HG03108 (cell line): ENCODE measurements at regions not wholly inside any gene's neighbourhood (a gene's known extent, or its start where the extent isn't known, plus 50 kb on each side); places are given as distances from the start of the nearest gene placed in this dataset.

Source experiments
- ATAC-seq: cut with Tn5 transposase; IDR thresholded peaks from one replicate; pipeline ENCODE4 v1.9.1; 2021; ENCODE audit warnings: moderate library complexity; ENCODE audit not compliant: unreplicated experiment

DNA sequence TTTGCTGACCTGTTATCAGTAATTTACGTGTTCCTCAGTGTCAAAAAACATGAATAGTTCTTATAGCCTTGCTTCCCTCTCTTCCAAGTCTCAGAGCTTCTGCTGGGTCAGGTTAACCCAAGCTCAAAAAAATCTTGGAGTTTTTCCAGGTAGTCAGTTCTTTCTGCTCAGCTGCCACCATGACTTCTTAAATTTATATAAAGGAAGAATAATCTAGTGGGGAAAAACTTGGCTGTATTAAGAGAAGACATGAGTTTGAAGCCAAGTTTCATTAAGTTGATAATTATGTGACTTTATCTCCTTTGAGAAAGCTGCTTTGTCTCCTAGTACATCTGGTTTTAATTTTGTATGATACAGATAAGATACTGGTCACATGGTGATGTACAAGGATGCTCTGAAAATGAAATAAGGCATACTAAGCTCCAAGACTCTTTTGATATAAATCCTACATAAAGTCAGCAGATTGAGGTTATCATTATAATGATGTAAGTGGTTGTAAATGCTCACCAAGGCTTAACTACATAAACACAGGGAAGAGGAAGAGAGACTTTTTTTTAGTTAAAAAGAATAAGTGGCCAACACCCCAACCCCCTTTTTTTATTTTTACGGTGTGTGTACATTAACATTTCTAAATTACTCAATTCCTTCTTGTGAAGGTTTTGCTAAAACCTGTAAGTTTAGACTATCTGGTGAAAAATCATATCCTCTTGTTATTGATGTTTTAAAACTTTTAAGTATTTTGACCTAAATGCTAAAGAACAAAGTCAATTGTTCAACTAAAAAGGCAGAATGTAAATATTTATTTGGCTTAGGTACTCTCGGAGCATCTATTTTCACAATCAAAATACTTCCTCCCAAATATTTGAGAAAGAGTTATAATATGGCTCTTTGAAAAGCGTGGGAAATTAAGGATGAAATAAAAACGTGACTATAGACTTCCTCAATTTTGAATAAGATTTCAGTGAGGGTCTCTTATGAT lies 84.1 kb upstream of the SLC38A2 start:
- ATAC-seq, result no peak

DNA sequence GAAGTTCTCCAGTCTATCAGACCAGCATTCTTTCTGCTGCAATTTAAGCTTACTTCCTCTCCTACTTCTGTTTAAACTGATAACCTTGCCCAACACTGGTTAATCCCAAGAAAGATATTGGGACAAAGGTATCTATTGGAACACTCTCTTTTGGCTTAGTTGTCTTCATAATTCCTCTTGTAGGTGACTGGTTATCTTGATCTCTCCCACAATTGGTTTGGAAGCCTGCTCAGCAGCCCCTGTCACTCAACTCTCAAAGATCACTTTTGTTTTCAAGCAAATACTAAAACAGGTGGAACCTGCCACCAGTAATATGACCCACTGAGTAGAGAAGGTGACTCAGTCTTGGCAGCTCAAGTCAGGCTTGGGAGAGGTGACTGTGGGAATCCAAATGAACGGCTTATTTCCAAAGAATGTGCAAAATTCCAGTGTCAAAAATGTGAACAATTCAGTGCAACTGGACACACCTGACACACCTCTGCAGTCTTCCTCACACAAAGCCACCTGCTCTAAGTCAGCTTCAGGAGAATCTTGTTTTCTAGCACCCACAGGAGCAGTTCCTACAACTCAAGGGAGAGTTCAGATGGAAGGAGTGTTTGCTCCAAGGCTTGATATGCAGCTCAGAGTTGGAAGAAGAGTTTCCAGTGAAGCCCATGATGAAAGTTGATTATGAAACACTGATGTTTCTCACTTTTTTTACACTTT lies 83.2 kb upstream of the SLC38A2 start:
- no peak for ATAC-seq

DNA sequence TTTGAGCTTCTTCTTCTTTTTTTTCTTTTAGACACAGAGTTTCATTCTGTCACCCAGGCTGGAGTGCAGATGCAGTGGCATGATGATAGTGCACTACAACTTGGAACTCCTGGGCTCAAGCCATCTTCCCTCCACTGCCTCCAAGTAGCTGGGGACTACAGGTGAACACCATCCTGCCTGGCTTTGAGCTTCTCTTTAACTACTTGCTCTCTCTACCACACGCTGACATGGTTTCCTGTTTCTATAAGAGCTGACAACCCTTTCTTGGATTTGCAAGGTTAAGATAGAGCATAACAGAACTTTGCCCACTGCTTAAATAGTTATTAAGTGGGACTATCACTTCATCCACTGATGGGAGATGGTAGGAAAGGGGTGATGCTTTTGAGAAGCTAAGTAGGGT lies 82.4 kb upstream of the SLC38A2 start:
- ATAC-seq, result no peak

DNA sequence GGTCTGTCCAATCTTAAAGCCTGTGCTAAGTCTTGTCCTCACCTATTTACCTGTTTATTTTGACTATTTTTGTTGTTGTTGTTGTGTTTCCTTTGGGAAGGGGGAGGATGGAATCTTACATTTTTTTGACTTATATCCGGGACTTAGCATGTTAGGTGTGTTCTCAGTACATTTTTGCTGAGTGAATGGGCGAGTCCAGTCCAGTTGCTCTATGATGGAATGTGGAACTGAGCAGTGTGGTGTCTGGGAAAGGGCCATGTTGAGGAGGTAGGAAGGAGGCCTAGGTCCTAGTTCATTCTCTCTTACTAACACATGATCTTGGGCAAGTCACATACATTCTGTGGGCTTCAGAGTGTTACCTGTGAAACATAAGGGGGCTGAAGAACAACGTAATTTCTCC lies 80.9 kb upstream of the SLC38A2 start:
- no peak for ATAC-seq

DNA sequence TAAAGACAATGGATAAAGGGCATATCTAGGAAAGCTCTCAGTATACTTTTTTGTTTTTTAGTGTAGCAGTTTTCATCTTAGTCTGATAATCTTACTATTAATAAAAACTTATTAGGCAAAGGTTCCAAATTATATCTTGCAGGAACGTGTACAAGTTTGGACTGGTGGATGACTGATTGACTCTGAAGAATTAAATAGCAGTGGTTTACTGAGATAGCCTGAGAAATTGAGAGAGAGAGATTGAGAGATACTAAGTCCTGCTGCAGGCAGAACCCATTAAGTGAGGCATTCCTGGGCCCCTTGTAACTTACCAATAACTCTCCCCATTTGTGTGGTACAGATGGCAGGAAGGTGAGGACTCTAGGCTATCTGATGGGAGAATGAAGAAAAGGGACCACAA lies 80.2 kb upstream of the SLC38A2 start:
- ATAC-seq, result no peak

DNA sequence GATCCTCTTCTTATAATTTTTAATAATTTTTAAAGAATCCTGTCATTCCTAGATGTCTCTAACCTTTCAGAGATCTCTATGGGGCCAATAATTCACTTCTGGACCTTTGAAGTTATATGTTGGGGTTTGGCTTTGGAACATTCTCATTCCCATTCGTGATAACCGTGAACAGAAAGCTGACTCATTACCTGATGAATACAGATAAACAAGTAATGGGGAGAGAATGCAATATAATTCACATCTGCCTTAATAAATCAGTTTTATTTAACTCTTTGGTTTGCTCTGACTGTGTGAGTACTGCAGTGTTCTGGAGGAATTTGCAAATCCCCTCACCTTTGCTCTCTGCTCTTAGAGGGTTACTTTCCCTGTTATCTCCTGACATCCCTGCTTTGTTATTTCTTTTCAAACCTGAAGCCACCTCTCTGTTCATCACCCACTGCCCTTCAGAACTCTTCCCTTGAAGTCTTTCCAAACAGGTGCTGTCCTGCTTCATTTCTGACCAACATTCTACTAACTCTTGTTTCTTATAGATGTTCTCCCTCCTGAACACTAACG lies 79.6 kb upstream of the SLC38A2 start:
- ATAC-seq, result no peak

DNA sequence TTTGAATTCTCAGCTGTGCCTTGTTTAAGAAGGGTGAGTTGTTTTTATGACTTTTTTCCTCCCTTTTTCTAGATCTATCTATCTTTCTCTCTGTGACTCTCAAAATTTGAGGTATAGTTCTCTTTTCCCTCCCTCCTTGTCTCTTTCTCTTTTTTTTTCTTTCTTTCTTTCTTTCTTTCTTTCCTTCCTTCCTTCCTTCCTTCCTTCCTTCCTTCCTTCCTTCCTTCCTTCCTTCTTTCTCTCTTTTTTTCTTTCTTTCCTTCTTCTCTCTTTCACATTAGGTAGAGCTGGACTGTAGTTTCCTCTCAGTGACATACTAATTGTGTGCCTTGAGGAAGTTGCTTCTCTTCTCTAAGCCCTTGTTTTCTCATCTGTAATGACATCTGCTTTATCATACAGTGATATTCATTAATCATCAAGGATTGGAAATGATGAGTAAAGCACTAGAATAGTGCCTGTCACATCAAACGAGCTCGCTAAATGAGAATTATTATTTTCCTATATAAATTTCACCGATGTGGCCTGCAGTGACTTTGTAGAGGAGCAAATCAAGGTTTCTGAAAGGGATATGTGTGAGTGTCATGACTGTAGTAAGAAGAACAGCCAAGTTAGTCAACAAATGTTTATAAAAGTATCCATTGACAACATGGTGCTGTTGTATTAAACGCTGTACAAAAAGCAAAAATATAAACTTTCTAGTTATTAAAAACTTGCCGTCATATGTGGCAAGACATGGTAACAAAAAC lies 78.9 kb upstream of the SLC38A2 start:
- no peak for ATAC-seq

DNA sequence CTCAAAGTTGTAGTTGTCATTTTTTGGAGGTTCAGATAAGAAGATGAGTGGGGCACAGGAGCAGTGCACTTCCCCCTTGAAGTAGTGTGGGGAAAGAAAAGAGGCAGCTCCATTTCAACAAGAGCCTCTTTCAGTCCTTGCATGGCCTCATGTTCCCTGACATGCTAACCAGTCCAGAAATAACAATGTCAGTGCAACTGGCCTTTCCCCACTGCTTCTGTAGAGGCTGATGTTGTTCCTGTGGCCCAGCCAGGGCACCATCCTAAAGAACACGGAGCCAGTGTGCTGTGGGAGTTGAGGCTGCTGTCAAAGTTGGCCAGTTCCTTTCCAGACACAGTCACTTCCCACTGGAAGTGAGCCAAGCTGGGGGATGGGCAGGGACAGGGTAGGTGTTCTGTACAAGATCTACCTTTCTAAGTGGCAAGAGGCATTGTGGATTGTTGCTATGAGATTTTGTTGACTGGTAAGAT lies 77.7 kb upstream of the SLC38A2 start:
- ATAC-seq, result no peak

DNA sequence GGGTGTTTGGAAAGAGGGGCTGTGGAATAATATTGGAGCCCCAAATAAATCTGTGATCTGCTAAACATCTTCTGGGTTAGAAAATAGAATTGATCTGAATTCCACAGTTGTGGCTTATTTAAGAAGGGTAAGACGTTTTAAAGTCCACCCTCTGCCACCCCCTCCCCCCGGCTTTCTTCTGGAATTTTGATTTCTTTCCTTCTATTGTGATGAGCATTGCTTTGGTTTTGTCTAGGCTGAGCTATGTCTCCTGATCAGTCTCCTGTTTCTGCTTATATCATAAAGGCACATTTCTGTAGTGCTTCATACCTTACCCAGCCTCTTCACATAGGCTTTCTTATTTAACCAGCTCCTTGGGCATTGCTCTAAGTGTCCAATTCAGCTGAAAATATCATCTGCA lies 77.3 kb upstream of the SLC38A2 start:
- ATAC-seq, result no peak

DNA sequence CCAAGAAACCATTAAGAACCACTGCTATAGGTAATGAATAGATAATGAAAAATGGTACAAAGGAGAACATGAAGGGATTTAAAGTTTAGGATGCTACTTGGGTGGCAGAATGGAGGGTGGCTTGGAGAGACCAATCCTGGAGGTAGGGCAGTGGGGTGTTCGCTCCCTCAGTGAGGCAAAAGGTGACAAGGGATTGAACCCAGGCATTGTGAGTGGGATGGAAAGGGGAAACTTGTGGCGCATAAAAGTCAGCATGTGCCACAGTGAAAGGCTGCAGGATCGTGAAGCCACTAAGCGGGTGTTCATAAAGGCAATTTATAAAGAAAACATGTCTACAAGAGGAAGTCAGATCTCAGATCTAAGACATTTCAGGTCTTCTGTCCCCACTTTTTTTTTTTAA lies 76.7 kb upstream of the SLC38A2 start:
- ATAC-seq, result no peak

DNA sequence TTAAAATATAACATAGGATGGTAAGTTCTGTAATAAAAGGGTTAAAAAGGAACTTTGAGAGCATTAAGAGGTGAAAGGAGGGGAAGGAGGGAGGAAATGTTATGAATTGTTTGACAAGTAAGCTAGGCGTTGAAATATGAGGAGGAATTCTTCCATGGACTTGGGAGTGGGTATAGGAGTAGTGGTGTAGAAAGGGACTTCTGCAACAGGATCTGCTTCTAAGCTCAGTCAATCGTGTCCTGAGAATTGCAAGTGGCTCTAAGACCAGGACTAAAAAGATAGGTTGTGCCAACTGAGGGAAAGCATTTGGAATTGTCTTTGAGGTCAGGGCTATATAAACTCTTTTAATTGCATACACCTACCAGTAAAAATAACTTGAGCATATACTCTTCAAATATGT lies 74.1 kb upstream of the SLC38A2 start:
- no peak for ATAC-seq

DNA sequence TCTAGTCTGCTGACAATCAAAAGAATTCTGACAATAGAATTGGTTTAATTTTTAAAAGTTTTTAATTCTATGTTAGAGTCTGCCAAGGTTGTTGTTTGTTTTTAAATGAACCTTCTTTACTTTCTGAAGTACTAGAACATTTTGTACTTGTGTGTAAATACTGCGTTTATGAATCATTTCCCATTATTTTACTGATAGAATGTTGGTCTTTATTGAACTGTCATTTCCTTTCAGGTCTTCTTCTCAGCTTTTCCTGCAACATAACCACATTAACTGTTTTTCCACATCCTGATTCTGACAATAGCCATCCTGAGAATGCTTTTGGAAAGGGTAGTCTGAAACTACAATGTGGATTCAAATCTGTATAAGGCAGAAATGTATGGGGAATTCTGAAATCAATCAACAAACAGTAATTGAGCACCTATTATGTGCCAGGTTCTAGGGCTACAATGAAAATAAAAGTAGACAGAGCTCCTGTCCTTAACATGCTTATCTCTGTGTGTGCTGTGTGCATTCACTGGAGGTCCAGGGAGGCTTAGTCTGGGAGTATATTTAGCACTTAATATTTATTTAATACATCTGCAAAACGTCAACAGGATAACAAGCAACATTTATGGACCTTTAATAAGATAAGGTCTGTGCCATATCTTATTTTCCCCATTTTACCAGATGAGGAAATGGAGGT lies 73.1 kb upstream of the SLC38A2 start:
- ATAC-seq, result no peak

DNA sequence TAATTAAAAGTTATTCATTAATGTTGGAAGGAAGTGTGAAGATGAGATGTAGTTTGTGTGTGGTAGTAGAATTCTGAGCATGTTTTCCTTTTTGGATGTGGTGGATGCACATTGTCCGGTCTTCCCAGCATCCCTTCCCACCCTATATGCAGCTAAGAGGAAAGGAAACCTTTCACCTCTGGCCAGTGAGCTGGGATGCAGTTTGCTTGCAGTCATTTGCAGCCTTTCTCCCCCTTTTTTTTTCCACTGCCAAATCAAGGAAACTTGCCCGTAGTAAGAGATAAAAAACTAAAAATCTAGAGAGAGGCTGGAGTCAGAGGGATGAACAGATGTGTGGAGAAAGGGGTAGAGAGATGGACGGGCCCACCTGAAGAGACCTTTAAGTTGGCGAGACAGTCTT lies 72.5 kb upstream of the SLC38A2 start:
- ATAC-seq, result no peak

DNA sequence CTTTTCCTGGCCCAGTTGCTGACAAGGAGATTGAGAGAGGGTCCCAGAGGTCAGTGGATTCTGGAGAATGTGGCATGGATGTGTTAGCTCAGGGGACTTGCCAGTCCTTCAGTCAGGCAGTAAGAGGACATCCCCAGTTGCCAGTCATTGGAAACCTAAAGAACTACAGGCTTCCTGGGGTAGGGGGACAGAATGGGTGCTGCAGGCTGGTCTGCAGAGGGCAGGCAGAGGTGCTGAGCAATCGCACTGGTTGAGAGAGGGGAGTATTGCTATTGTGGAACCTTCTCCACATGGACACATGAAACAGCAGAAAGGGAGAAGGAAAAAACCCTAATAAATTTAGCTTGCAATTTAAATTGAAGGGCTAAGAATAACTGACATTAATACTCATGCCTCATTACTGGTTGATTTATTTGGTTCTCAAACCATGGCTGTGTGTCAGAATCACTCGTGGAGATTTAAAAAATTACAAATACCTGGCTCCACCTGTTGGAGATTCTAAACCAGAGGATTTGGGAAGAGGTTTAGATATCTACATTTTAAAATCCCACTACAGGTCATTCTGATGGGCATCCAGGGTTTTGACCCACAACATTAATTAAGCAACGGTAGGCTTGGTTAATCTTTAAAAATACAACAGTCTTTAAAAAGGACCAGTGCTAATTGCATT lies 71.2 kb upstream of the SLC38A2 start:
- ATAC-seq, result no peak

DNA sequence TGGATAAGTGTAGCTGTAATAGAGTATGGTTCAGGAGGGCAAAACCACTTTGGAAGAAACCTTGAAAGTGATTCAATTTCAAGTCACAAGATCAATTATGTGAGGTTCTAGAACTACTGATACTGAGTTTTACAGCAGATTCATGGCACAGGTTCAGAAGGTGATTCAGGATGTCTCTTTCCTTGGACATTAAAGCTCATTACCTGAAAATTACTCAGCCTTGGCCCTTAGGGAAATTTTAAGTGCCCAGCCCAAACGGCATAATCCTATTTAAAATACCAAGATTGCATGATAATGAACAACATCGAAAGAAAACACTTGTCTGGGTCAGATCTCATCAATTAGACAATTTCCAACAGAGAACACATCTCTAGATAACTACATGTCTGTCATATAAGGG lies 70.2 kb upstream of the SLC38A2 start:
- ATAC-seq, result no peak

DNA sequence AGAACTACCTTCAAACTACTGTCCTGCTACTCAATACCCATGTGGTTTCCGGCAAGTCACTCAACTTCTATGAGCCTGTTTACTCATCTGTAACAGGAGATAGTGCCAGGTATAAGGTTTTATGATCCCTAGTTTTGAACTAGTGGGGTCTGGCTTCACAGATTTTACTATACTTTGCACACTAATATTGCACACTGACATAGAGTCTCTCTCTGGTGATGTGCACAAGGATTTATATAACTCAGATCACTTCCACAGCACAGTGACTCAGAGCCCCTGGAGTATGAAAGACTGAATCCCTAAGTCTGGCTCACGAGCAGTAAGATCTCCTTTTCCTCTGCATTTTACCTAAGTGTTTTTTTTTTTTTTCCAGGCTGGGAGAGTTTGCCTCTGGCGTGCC lies 69.7 kb upstream of the SLC38A2 start:
- ATAC-seq, result no peak

DNA sequence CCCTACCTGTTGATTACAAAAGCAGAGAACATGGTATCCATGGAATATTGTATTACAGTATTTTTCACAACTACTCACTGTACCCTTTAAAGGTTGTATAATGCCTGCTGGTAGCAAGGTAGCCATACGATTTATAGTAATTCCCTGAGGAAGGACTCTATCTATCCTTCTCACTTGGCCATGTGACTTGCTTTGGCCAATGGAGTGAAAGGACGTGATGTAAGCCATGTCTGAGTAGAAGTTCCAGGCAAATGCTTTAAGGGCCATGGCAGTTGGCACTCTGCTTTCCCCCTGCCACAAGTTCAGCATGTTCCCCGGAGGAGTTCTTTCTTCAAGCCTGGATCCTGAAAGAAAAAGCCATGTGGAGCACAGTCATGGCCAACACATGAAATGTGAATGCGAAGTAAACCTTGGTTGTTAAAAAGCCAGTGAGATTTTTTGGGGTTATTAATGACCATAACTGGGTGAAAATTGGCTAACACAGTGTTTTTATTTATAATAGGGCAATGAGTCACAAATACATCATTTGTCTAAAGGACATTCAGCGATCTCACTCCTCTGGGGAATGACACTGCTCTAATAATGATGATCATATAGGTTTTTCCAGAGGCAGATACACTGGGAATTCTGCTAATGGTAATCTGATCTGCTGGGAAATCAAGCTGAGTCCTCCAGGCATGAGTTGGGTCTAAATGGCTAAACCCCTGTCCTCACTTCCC lies 67.4 kb upstream of the SLC38A2 start:
- ATAC-seq, result no peak

DNA sequence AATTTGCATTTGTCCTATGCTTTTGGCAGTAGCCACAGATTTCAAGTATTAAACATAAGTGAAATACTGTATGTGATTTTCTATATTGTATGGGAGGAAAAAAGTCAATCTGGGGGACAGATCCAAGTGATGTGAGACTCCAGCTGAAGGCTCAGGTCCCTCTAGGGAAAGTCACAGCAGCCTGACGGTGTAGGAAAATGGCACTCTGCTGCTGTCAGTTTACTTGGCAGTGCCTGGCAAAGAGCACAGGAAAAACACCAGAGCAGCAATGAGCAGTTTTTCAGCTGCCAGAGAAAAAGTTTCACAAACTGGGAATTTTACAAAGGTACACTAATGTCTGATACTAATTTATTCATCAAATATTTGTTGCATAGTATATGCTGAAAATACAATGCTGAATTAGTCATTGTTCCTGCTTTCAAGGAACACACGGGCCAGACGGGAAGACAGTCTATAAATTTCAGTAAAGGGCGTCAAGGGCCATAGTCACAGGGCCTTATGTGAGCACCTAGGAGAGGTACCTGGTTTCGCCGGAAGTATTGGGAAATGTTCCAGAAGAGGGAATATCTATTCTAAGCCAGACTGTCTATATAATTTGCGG lies 66.2 kb upstream of the SLC38A2 start:
- ATAC-seq, result no peak

DNA sequence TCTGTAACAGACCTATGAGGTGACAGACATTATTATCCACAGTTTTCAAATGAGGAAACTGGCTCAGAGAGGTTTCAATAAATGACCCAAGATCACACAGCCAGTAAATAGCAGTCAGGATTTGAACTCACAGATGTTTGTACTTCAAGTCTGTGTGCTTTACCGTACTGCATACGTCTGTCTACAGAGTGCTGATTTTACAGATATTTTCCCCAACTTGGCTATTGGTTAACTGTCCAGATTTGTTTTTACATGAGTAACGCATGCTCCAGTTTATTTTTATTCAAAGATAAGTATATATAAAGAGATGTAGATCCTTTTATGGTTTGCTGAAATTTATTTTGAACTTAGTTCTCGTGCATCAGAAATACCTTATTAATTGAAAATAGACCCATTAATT lies 65.7 kb upstream of the SLC38A2 start:
- no peak for ATAC-seq
